ENCODE measurements at regions not wholly inside any gene's neighbourhood (a gene's known extent, or its start where the extent isn't known, plus 50 kb on each side); places are given as distances from the start of the nearest gene placed in this dataset.

GRCh38 chr7:112880818-112881418, 90.7 kb upstream of the TMEM168 start:
- H3K36me3 Mint-ChIP-seq: peaks cover 10 to 12% of the 10 kb centered on the region in 2 donors
- DNase-seq (ENCODE audit: low spot score in 2 of 2) (no peak), ATAC-seq (no peak)
- H3K27ac Mint-ChIP-seq: no peak overlapping the region
- peaks cover 3 to 5% of the 10 kb centered on the region in 2 donors for H3K9me3 Mint-ChIP-seq

- no peaks in the 10 kb centered on the region for H3K36me3 Mint-ChIP-seq
- no peak overlapping the region for H3K27ac Mint-ChIP-seq
- ATAC-seq: no peak
- no peak for DNase-seq (ENCODE audit: low spot score in 2 of 2)
- H3K9me3 Mint-ChIP-seq: no peaks in the 10 kb centered on the region
Measured at GRCh38 chr7:112877691-112878460, 87.7 kb upstream of the TMEM168 start.

- H3K36me3 Mint-ChIP-seq: no peaks in the 10 kb centered on the region
- H3K9me3 Mint-ChIP-seq: no peaks in the 10 kb centered on the region
Measured at GRCh38 chr7:112876877-112877276, 86.7 kb upstream of the TMEM168 start.

GRCh38 chr7:112874909-112875308, 84.7 kb upstream of the TMEM168 start:
- Mint-ChIP-seq H3K36me3 (no peaks in the 10 kb centered on the region), H3K9me3 (no peaks in the 10 kb centered on the region), H3K27ac (no peak overlapping the region)
- no peak for DNase-seq (ENCODE audit: low spot score in 2 of 2)
- ATAC-seq: no peak

More at GRCh38 chr7:112876877-112877276, 86.7 kb upstream of the TMEM168 start:
- ATAC-seq (no peak), DNase-seq (ENCODE audit: low spot score in 2 of 2) (no peak)
- no peak overlapping the region for H3K27ac Mint-ChIP-seq

DNA sequence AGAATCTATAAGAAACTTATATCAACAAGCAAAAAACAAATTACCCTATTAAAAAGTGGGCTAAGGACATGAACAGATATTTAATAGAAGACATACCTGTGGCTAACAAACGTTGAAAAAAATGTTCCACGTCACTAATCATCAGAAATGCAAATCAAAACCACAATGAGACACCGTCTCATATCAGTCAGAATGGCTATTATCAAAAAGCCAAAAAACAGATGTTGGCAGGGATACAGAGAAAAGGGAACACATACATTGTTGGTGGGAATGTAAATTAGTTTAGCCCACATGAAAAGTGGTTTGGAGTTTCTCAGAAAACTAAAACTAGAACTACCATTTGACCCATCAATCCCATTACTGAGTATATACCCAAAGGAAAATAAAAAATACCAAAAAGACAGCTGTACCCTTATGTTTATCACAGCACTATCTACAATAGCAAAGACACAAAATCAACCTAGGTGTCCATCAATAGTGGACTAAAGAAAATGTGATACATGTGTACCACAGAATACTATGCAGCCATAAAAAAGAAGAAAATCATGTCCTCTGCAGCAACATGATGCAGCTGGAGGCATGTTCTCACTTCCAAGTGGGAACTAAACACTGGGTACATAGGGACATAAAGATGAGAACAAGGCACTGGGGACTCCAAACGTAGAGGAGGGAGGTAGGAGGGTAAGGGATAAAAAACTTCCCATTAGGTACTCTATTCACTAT, 83.8 kb upstream of the TMEM168 start:
- DNase-seq (ENCODE audit: low spot score in 2 of 2): no peak
- no peaks in the 10 kb centered on the region for H3K9me3 Mint-ChIP-seq
- H3K27ac Mint-ChIP-seq: no peak overlapping the region

DNA sequence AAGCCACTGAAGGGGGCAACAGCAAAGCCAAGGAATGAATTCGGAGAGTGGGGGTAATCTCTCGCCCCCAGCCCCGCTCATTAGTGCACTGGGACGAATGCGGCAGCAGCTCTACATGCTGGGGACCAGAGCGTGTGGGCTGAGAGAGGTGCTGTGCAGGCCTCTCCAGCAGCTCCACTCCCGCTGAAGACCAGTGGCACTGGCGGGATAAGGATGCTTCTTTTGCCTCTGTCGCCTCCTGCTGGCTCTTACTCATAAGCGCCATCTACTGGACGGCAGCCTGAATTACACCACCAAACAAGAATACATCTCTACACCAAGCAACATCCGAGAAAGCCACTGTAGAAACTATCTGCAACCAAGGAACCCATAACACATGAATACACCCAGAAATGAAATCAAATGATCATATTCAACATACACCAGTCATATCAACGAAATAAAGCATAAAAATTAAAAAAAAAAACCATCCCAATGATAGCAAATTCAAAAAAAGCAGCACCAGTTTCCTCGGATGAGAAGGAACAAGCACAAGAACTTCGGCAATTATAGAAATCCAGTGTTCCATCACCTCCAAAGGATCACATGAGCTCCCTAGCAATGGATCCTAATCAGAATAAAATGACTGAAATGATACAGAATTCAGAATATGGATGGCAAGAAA, 79.0 kb upstream of the TMEM168 start:
- H3K9me3 Mint-ChIP-seq: no peaks in the 10 kb centered on the region
- H3K27ac Mint-ChIP-seq: peak overlapping the region in 1 of 2 donors; percentile 36
- ATAC-seq (peak; percentile 61 to 66), DNase-seq (ENCODE audit: low spot score in 2 of 2) (peak in 1 of 2 donors; percentile 57)
- peaks cover 1 to 5% of the 10 kb centered on the region in 2 donors for H3K36me3 Mint-ChIP-seq

More for the DNA sequence above, 83.8 kb upstream of the TMEM168 start:
- peaks cover 0 to 5% of the 10 kb centered on the region in 2 donors for H3K36me3 Mint-ChIP-seq
- ATAC-seq: no peak

GRCh38 chr7:112868609-112869008, 78.4 kb upstream of the TMEM168 start:
- Mint-ChIP-seq H3K9me3 (no peaks in the 10 kb centered on the region), H3K36me3 (peaks cover 5 to 7% of the 10 kb centered on the region in 2 donors), H3K27ac (peak overlapping the region in 1 of 2 donors; percentile 36)
- ATAC-seq (no peak), DNase-seq (ENCODE audit: low spot score in 2 of 2) (no peak)

DNA sequence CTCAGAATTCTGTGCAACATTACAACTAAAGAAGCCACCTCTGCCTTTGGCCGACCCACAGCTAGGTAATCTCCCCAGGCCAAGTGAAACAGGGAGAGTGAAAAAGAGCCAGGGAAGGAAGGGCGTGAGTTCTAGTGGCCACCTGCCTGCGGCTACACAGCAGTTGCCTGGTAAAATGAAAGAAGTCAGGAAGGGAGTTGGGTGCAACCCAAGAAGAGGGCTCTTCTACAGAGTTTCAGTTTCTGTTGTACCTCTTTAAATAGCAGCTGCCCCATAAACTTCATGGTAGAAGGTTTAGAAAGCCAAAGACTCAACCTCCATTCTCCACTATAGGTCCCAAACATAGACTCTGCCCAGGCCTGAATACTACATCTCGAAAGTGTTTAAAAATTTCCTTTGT, 76.2 kb upstream of the TMEM168 start:
- no peak for ATAC-seq
- H3K36me3 Mint-ChIP-seq: peaks cover 5 to 7% of the 10 kb centered on the region in 2 donors
- no peak overlapping the region for H3K27ac Mint-ChIP-seq
- no peaks in the 10 kb centered on the region for H3K9me3 Mint-ChIP-seq
- DNase-seq (ENCODE audit: low spot score in 2 of 2): no peak

GRCh38 chr7:112864380-112864779, 74.2 kb upstream of the TMEM168 start:
- no peak for ATAC-seq
- DNase-seq (ENCODE audit: low spot score in 2 of 2): no peak
- Mint-ChIP-seq H3K36me3 (peaks cover 4 to 7% of the 10 kb centered on the region in 2 donors), H3K27ac (no peak overlapping the region), H3K9me3 (no peaks in the 10 kb centered on the region)

DNA sequence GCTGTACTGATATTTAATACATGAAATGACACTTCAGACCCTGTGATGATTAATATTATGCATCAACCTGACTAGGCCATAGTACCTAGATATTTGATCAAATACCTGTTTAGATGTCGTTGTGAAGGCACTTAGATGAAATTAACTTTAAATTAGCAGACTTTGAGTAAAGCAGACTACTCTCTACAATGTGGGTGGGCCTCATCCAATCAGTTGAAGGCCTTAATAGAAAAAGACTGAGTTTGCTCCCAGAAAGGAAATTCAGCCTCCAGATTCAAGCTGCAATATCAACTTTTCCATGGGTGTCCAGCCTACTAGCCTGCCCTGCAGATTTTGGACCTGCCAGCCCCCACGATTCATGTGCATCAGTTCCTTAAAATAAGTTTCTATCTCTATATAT, 68.6 kb upstream of the TMEM168 start:
- ATAC-seq: no peak
- Mint-ChIP-seq H3K36me3 (peaks cover 0 to 2% of the 10 kb centered on the region in 2 donors), H3K9me3 (no peaks in the 10 kb centered on the region), H3K27ac (no peak overlapping the region)
- DNase-seq (ENCODE audit: low spot score in 2 of 2): no peak

GRCh38 chr7:112855227-112855626, 65.0 kb upstream of the TMEM168 start:
- H3K9me3 Mint-ChIP-seq: no peaks in the 10 kb centered on the region

GRCh38 chr7:112854169-112854568, 64.0 kb upstream of the TMEM168 start:
- Mint-ChIP-seq H3K9me3 (no peaks in the 10 kb centered on the region), H3K36me3 (peaks cover 0 to 5% of the 10 kb centered on the region in 2 donors), H3K27ac (no peak overlapping the region)
- DNase-seq (ENCODE audit: low spot score in 2 of 2) (no peak), ATAC-seq (no peak)

More at GRCh38 chr7:112855227-112855626, 65.0 kb upstream of the TMEM168 start:
- Mint-ChIP-seq H3K36me3 (peaks cover 0 to 5% of the 10 kb centered on the region in 2 donors), H3K27ac (no peak overlapping the region)
- DNase-seq (ENCODE audit: low spot score in 2 of 2): no peak
- ATAC-seq: no peak

DNA sequence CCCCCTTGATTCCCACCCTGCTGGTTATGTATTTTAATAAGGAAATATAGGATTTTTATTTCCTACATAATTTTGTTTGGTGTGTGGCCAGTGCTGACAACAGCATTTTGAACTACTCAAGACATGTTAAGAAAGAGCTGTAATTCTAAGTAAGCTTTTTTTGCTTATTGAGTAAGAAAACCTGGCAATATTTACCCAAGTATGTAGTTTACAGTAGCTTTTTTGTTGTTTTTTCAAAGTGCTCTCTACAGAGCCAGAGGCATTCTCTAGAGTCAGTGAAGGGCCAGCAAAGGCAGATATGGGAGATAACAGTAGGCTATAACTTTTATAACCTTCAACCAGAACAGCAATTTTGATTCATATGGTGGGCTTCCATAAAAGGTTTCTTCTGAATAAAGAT, 63.2 kb upstream of the TMEM168 start:
- DNase-seq (ENCODE audit: low spot score in 2 of 2) (no peak), ATAC-seq (no peak)
- no peak overlapping the region for H3K27ac Mint-ChIP-seq
- peaks cover 0 to 5% of the 10 kb centered on the region in 2 donors for H3K36me3 Mint-ChIP-seq
- H3K9me3 Mint-ChIP-seq: no peaks in the 10 kb centered on the region

DNA sequence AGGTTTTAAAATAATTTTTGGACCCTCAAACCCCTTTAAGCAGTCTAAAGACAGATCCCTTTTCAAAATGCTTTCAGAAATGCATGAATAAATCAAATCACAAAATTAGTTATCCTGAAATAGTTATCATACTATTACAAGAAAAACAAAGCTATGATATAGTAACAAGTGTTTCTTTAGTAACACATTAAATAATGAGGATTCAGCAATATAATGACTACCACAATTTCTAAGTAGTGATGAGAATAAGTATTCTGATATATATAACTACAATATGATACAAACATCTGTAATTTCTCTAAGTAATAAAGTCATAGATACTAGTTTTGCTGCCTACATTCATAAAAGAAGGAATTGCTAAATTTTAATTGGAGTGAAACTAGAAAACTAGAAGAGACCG, 53.0 kb upstream of the TMEM168 start:
- Mint-ChIP-seq H3K36me3 (peaks cover 15% of the 10 kb centered on the region in 2 donors), H3K27ac (no peak overlapping the region), H3K9me3 (peaks cover 7 to 14% of the 10 kb centered on the region in 2 donors)
- ATAC-seq (no peak), DNase-seq (ENCODE audit: low spot score in 2 of 2) (no peak)

Data from activated naive CD4-positive, alpha-beta T cell treated with anti-CD3 and anti-CD28 coated beads, Interleukin-2, amount 50 U/mL, for 72 hours (primary cell).